ENCODE measurements at regions not wholly inside any gene's neighbourhood (a gene's known extent, or its start where the extent isn't known, plus 50 kb on each side); places are given as distances from the start of the nearest gene placed in this dataset.
A peak's percentile ranks its signal among the peaks of the same experiment; 100 is the strongest.
"Not testable (repeated sequence)": the region's sequence is repeated elsewhere in the genome, so short reads cannot be mapped to it uniquely, and the experiment has no call there.

DNA sequence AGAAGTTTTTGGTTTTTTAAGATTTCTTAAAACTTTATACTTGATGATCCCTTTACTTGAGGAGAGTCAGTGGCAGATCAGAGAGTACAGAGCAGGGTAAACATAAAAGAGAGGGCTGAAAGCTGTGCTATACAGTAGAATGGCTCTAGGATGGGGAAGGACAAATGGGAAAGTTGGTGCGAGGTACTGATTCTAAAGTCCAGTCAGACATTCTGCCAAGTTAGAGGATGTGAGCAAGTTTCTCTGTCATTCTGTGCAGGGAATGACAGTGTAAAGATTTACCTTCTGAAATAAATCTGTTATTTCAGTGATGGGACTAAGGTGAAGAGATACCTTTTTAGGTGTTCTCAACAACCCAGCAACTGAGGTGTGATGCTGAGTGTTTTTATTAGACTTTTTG, 100.1 kb upstream of the GBE1 start:
- DNase-seq = no peak

DNA sequence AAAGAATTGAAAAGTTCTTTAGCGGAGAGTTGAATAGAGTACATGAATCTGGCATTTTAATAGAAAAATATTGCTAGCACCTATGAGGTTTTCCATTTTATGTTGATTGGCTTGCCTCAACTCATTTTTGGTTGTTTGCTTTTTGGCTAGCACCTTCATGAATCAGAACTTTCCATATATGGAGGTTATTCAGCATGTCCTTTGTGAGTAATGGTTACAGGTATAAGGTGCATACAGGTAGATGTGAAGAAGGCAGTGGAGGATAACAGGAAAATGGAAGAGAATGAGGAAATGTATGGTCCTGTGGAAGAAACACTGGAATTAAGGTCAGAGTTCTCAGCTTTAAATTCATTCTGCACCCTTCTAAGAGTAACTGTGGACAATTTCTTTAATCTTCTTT, 98.1 kb upstream of the GBE1 start:
- no peak for DNase-seq

DNA sequence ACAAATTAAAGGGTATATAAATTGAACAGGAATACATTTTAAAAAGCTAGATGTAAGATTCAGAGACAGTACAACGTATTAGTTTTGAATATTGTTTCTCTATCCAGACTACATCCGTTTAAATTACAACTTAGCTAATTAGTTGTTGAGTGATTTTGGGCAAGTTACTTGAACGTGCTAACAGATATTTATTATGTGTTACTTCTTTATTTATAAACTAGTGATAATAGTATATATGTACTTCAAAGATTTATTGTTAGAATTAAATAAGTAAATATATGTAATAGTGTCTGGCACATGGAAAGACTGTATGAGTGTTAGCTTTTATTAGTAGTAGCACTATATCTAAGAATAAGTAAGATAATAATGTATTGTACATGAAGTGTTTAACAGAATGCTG, 92.0 kb upstream of the GBE1 start:
- DNase-seq = no peak

DNA sequence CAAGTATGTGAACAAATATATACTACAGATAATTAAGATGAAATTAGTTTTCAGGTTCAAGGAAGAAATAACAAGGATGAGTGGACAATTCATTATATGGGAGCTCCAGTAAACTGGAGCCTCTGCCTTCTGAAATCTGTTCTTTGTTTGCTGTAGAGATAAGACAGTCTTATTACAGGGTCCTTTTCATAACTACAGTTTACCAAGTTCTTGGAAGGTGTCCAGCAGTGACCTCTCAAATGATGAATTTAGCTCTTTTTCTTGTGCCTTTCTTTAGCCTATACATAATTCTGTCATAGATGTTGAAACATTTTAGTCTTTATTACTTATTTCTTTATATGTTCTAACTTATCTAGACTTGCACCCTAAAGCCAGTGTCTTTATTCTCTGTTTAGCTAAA, 89.7 kb upstream of the GBE1 start:
- no peak for DNase-seq

DNA sequence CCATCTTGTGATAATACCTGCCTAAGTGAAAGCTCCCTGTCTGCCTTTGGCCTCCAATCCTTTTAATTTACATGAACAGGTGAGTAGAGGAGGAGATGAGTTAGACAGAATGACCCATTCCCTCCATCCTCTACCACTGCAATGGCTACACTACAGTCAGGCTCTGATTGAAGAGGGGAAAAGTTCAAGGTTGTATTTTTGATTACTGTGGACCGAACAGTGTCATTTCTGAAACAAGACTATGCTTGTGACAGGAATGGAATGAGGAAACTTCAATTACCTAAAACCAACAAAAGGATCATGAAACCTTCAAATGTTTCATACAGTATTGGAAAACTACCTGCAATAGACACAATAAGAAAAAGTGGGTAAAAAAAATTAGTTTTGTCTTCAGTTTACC, 85.5 kb upstream of the GBE1 start:
- no peak for DNase-seq

DNA sequence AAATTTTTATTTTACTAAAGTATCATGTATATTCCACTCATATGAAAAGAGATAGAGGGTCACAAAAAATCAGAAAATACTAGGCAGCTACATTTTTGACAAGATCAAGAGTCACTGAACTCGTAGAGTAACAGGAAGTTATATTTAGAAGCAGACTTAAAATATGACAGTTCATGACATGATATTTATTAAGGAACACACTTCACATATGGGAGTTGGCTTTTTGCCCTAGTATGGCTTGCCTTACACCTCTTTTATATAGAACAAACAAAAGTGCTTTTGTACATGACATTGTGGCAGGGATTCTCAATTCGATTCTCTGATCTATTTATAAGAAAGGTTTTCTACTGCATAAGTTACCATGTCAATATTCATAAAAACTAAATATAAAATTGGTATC, 80.1 kb upstream of the GBE1 start:
- DNase-seq = no peak

DNA sequence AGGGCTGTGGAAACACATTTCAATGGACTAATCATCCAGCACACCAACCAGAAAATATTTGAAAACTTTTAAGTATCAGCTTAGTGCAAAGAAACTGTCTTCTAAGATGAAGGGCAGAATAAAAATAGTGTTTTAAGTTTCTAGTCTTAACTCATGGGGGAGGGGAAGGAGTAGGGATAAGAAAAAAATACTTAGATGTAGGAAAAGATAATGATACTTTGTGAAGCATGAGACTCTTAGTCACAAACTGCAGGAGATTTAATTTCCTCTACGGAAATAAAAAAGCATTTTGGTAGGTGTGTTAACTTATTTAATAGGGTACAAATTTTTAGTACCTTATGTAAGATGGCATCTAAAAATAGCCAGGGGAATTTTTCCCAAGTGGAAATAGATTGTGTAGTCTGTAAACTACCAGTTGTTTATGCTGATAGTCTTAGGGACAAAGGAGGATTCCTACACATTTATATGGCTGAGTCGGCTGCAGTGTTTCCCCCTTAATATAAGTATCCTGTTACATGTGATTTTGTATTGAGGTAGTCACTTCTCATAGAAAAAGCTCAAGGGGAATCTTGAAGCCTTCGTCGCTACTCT, 78.2 kb upstream of the GBE1 start:
- no peak for DNase-seq

DNA sequence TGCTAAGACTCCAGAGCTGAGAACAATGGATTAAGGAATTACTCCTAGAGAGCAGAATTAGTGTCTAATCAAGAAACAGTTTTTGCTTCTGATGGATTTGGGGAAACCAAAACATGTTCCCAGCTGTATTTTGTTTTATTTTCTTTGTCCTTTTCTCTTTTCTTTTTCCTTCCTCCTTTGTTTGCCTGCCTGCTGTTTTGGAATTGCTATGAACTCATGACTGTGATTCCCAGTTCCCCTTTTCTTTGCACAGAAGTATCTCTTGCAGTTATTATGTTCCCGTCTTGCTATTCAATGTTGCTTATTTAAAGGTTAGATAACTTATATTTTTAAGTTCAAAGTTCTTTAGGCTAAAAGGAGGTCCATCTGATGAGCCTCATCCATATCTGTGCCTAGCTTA, 77.0 kb upstream of the GBE1 start:
- DNase-seq = peak; percentile 7

DNA sequence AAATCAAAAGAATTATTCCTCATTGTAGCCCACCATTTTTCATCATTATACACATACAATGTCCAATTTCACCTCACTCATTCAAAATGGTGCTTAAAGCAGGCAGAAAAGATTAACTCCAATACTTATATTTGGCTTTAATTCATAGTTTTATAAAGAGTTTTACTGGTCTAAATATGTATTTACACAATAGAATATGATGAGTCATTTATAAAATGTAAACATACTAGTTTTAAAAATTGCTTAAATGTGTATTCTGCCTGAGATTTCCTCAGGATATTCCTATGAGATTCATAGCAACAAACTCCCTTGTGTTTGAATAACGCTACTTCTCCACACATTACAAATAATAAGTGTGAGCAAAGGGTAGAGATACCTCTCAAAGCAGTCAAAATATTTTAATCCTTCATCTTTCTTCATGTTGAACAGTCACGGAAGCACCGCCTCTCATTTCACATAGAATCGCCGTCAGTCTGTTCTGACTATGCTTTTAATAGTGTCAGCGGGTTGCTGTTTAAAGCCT, 75.7 kb upstream of the GBE1 start:
- no peak for DNase-seq

DNA sequence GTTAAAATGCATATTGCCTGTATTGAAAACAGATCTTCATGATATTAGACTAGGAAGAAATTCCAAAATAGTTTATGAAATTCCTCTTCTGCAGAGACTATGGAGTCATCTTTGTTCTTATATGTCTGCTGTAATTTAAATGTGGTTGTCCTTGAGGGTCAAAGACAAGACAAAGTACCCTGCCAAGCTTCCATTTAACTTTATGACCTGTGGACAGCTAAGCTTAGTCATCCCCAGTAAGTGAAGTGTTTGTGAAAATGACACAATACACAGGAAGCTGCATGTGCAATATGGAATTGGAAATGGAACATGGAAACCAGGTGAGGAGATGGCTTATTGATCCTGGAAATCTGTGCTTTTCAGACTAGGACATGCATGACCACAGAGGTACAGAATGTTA, 68.5 kb upstream of the GBE1 start:
- DNase-seq = no peak

DNA sequence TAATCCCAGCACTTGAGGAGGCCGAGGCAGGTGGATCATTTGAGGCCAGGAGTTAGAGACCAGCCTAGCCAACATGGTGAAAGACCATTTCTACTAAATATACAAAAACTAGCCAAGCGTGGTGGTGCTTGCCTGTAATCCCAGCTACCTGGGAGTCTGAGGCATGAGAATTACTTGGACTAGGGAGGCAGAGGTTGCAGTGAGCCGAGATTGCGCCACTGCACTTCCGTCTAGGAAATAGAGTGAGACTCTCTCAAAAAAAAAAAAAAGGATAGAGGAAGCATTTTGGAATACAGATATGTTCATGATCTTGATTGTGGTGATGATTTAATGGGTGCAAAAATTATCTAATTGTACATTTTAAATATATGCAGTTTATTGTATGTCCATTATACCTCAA, 67.8 kb upstream of the GBE1 start:
- DNase-seq = not testable (repeated sequence)

DNA sequence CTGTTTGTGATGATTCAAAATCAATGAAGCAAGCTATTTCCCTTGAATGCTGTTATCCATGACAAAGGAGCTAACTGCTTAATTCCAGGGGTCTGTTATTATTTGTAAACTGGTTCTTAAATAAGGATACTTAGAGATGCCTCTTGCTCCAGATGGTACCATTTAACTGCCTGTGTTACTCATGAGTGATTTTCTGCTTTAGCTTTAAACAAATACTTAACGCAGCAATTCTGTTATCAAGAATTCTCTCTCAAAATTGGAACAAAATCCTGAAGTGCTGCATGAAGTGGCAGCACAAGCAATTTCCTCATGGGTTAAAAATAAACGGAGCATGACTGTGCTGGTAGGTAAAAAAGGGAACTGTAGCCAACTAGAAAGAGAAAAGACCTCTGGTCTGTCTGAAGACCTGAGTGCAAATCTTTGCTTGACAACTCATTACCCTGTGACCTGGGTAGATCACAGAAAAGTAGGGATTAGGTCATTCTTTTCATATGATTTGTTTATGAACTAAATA, 62.5 kb upstream of the GBE1 start:
- DNase-seq = peak; percentile 4

DNA sequence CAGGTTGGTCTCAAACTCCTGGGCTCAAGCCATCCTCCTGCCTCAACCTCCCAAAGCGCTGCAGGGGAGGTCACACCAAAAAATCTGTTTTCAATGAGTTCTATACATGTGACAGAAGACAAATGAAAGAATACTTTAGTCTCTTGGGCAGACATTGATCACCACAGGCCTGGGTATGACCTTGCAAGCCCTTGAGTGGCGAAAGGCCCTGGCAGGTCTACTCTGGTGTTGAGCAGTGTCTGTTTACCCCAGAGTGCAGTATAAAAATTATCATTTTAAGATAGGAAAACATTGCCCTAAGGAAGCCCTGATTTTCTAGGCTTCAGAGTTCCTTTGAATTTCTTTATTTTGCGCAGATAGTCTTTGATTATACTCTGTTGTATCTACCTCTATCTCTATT, 61.6 kb upstream of the GBE1 start:
- DNase-seq = no peak

DNA sequence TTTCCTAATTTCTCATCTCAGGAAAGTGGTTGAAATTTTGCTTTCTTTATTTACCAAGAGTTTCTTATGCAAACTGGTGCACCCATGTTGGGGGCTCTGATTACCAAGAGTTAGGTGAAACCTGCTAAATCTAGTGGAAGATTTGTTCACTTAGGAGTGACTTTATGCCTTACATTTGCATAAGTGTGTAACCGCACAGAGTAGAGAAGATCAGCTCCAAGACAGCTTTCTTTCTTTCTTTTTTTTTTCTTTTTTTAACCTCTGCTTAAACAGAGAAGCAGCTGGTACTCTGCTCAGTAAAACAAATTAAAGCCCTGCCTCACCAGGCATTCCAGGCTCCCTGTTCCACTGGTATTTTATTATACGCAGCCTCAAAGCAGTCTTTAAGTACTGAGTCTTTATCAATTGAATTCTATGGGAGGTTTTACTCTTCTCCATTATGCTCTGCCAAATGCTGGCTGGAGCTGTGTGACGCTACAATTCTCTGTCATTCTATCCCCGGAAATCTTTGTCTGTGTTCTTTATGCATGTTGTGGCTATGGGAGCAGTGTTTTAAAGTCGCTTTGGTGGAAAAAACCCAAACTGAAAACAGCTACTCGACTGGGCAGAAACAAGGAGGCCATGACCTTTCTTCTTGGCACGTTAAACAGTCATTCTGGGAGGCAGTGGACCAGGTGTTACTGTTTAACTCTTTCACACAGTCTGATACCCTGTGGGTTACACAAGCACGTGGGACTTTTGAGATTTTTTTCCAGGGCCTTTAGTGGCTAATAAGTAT, 55.2 kb upstream of the GBE1 start:
- DNase-seq = peak; percentile 15

DNA sequence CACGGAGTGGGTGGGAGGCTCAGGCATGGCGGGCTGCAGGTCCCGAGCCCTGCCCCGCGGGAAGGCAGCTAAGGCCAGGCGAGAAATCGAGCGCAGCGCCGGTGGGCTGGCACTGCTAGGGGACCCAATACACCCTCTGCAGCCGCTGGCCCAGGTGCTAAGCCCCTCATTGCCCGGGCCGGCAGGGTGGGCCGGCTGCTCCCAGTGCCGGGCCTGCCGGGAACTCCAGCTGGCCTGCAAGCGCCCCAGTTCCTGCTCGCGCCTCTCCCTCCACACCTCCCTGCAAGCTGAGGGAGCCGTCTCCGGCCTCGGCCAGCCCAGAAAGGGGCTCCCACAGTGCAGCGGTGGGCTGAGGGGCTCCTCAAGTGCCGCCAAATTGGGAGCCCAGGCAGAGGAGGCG, 50.7 kb upstream of the GBE1 start:
- DNase-seq = not testable (repeated sequence)

All from muscle of arm (tissue), 1 donor.